ENCODE measurements at regions not wholly inside any gene's neighbourhood (a gene's known extent, or its start where the extent isn't known, plus 50 kb on each side); places are given as distances from the start of the nearest gene placed in this dataset.
"Not testable (repeated sequence)": the region's sequence is repeated elsewhere in the genome, so short reads cannot be mapped to it uniquely, and the experiment has no call there.

DNA sequence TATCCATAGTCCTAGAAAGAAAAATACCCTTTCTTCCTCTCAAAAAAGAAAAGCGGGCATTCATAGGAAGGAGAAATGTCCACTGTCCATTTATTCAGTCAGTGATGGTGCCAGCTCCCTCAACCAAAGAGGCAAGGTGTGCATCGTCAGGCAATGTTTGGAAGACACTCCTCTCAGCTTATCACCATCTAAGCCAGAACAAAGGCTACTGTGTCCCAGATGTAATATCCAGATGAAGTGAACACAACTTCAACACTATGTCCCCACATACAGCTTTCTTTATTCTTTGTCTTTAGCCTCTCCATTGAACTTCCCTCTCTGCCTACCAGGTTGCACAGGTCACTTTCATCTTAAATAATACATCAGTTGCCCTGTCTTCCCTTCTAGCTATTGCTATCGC lies 131.4 kb upstream of the RNF32 start:
- TF ChIP-seq POLR2AphosphoS5 (IDR thresholded peaks at IDR 0.05; ENCODE audit: low read depth, low read length) (no peak), POLR2A (IDR thresholded peaks at IDR 0.05; ENCODE audit: low read depth, low read length) (no peak), TAF1 (IDR thresholded peaks at IDR 0.05; ENCODE audit: borderline replicate concordance, low read depth, low read length) (no peak)
- DNase-seq (ENCODE audit: insufficient read length) (no peak), FAIRE-seq (no peak)

DNA sequence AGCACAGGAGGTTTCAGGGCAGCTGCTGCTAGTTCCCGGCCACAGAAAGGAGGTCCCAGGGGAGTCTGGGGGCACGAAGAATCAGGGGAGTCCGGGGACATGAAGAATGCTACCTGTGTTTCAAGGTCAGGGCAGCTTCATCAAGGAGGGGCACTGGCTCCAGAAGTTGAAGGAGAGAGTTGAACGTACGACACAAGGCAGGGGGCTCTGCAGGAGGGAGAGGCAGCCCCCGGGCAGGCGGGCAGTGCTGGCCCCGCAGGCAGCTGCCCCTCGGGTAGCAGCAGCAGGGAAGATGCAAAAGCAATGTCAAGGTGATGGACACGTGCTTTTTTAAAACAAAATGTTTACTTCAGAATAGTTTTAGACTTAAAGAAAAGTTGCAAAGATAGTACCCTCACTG lies 134.7 kb upstream of the RNF32 start:
- DNase-seq (ENCODE audit: insufficient read length) (no peak), FAIRE-seq (no peak)
- TF ChIP-seq POLR2AphosphoS5 (IDR thresholded peaks at IDR 0.05; ENCODE audit: low read depth, low read length) (no peak), TAF1 (IDR thresholded peaks at IDR 0.05; ENCODE audit: borderline replicate concordance, low read depth, low read length) (no peak), POLR2A (IDR thresholded peaks at IDR 0.05; ENCODE audit: low read depth, low read length) (no peak)

DNA sequence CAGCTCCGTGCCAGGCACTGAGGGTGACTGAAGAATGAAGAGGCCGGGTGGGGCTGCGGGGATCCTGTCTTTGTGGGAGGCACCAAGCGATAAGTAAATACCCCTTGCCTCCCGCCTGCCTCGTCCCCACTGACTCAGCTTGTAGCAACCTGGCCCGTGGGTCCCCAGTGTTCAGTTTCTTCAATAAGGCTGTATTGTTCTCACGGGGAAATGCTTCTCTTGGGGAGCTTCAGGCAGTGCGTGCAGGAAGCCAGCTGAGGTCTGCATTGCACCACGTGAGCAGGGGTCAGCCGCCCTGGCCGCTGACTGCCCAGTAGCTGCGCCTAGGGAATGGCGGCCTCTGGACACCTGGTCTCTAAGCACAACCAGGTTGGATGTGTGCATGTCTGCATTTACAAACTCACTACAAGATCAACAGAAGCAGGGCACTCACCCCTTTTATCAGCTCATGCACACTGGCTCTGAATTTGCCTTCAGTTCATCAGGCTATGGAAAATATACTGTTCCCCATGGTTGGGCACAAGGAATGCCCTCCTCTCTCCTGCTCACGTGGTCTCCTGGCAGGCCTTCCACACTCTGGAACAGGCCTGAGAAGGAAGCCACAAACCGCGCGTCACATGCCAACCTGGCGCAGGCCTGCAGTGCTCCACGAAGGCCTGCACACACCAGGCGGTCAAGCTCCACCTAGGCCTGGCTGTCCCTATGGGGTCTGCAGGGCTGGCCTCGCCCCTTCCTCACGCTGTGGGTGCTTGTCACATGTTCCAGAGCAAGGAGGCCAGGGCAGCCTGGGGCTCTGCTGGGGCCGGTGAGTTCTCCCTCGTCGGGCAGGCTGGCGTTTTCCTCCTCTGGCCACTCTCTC lies 135.7 kb upstream of the RNF32 start:
- FAIRE-seq (no peak), DNase-seq (ENCODE audit: insufficient read length) (no peak)

DNA sequence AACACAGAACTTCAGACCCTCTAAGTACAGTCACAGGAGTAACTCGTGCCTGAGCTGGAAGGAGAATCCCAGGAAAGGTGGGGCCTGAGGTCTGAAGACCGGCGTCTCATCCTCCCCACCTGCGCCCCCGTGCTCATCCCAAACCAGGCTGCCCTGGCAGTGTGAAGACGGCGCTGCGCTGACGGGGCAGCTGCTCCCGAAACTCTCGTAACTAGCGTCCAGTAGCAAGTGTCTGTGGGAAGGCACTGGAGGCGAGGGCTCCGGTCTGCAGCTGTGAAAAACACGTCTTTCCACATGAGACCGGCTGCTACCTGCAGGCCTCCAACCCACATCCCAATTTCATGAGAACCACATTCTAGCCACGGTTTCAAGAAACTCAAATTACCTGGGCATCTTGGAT lies 136.6 kb upstream of the RNF32 start:
- DNase-seq (ENCODE audit: insufficient read length) = no peak
- TF ChIP-seq TAF1 (IDR thresholded peaks at IDR 0.05; ENCODE audit: borderline replicate concordance, low read depth, low read length) (no peak), POLR2A (IDR thresholded peaks at IDR 0.05; ENCODE audit: low read depth, low read length) (no peak), POLR2AphosphoS5 (IDR thresholded peaks at IDR 0.05; ENCODE audit: low read depth, low read length) (no peak)
- FAIRE-seq = no peak

More for the DNA sequence above, 135.7 kb upstream of the RNF32 start:
- TF ChIP-seq TAF1 (IDR thresholded peaks at IDR 0.05; ENCODE audit: borderline replicate concordance, low read depth, low read length) = no peak
- no peak for TF ChIP-seq POLR2A (IDR thresholded peaks at IDR 0.05; ENCODE audit: low read depth, low read length)
- TF ChIP-seq POLR2AphosphoS5 (IDR thresholded peaks at IDR 0.05; ENCODE audit: low read depth, low read length) = no peak

DNA sequence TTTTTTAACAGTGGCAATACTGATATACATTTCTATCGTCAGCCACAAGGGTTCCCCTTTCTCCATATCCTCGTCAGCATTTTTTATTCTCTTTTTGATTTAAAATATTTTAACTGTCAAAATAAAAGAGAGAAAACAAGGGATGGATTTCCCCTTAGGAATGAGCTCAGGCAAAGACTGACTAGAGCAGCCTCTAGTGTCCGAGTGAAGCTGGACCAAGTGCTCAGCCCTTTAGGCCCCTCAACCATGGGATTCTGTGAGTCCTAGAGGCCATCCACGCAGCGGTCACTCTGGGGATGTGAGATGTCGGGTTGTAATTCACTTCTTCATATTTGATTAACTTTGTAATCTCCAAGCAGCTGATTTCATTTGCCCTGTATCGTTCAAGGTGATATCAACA lies 137.4 kb upstream of the RNF32 start:
- FAIRE-seq (no peak), DNase-seq (ENCODE audit: insufficient read length) (no peak)
- TF ChIP-seq TAF1 (IDR thresholded peaks at IDR 0.05; ENCODE audit: borderline replicate concordance, low read depth, low read length) (no peak), POLR2A (IDR thresholded peaks at IDR 0.05; ENCODE audit: low read depth, low read length) (no peak), POLR2AphosphoS5 (IDR thresholded peaks at IDR 0.05; ENCODE audit: low read depth, low read length) (no peak)

DNA sequence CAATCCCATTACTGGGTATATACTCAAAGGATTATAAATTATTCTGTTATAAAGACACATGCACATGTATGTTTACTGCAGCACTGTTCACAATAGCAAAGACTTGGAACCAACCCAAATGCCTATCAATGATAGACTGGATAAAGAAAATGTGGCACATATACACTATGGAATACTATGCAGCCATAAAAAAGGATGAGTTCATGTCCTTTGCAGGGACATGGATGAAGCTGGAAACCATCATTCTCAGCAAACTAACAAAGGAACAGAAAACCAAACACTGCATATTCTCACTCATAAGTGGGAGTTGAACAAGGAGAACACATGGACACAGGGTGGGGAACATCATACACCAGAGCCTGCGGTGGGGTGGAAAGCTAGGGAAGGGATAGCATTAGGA lies 138.8 kb upstream of the RNF32 start:
- not testable (repeated sequence) for FAIRE-seq; DNase-seq (ENCODE audit: insufficient read length)

DNA sequence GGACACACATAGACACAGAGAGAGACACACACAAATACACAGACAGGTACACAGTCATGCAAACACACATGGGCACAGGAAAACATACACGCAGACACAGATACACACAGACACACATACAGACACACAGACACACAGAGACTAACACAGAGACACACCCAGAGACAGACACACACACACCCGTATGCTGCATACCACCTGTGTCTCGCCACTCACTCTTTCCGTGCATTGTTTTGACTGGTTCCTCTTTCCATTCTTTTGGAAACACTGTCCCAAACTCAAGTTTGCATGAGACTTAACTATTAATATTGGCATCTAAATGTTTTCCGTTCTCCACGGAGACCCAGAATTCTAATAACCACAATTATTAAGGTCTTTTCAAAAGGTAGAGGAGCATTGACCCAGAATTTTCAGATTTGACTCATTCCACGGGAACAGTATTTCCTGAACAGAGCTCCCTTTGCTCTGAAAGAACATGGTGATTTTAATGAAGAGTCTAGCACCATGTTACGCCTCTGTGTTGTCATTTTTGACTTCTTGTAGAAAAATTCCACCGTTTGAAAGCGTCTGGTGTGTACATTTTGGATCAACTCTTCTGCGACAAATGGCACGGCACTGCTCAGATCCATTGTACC lies 141.2 kb upstream of the RNF32 start:
- no peak for TF ChIP-seq POLR2AphosphoS5 (IDR thresholded peaks at IDR 0.05; ENCODE audit: low read depth, low read length)
- TF ChIP-seq POLR2A (IDR thresholded peaks at IDR 0.05; ENCODE audit: low read depth, low read length) = no peak
- no peak for TF ChIP-seq TAF1 (IDR thresholded peaks at IDR 0.05; ENCODE audit: borderline replicate concordance, low read depth, low read length)
- no peak for FAIRE-seq
- no peak for DNase-seq (ENCODE audit: insufficient read length)

DNA sequence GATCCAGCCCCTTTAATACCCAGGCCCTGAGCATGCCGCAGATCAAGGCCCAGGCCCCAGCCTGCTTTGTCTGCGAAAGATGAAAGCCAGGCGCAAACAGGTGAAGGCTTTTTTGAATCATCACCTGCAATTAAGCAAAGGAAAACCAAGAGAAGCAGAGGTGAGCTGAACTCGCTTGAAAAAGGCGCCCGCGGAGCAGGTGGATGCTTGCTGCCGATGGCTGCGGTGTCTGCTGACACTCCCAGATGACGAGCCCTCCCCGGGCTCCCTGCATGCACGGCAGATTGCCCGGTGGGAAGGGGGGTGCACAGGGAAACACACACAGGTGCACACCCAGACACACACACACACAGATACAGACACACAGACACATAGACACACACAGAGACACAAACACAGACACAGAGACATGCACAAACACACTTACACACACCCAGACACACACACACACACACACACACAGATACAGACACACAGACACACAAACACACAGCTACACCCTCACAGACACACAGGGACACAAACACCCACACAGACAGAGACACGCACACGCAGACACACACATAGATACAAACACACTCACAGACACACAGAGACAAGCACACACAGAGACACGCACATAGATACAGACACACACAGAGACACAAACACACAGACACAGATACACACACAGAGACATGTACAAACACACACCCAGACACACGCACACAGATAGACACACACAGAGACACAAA lies 142.6 kb upstream of the RNF32 start:
- DNase-seq (ENCODE audit: insufficient read length) (no peak), FAIRE-seq (no peak)
- TF ChIP-seq POLR2AphosphoS5 (IDR thresholded peaks at IDR 0.05; ENCODE audit: low read depth, low read length) (no peak), TAF1 (IDR thresholded peaks at IDR 0.05; ENCODE audit: borderline replicate concordance, low read depth, low read length) (no peak), POLR2A (IDR thresholded peaks at IDR 0.05; ENCODE audit: low read depth, low read length) (no peak)

DNA sequence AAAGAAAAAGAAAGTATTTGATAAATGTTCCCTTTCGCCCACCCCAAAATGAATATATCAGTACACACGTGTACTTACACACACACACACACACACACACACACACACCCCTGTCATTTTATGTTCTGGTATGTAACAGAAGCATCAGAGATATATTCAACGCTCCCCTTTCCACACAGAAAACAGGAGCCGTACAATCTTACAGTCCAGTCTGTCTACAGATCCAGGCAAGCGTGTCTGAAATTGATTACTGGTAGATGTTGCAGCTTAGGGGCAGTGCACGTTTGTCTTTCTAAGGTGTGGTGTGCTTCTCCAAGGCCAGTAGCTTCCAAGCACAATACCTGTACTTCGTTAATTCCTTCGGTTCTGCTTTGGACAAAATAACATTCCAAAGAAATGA lies 143.7 kb upstream of the RNF32 start:
- TF ChIP-seq POLR2AphosphoS5 (IDR thresholded peaks at IDR 0.05; ENCODE audit: low read depth, low read length) = no peak
- TF ChIP-seq POLR2A (IDR thresholded peaks at IDR 0.05; ENCODE audit: low read depth, low read length) = no peak
- TF ChIP-seq TAF1 (IDR thresholded peaks at IDR 0.05; ENCODE audit: borderline replicate concordance, low read depth, low read length) = no peak
- DNase-seq (ENCODE audit: insufficient read length) (no peak), FAIRE-seq (no peak)

DNA sequence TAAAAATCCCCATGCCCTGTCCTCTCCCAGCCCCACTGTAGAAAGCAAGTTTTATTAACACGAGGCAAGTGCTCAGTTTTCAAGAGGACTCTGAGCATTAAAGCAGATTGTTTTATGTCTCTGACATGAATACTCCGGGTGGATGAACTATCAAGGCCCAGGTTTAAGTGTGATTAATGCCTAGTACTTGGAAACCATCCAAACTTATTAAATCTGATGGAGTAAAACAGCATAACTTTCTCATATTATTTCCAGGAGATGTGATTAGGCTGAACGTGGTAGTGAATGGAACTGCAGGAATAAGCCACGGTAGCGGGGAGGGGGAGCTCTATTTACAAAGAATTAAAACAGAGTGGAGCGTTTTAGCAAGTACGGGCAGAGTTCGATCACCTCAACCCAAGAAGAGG lies 144.2 kb upstream of the RNF32 start:
- DNase-seq (ENCODE audit: insufficient read length) (no peak), FAIRE-seq (no peak)
- TF ChIP-seq POLR2A (IDR thresholded peaks at IDR 0.05; ENCODE audit: low read depth, low read length) = no peak
- no peak for TF ChIP-seq POLR2AphosphoS5 (IDR thresholded peaks at IDR 0.05; ENCODE audit: low read depth, low read length)
- no peak for TF ChIP-seq TAF1 (IDR thresholded peaks at IDR 0.05; ENCODE audit: borderline replicate concordance, low read depth, low read length)

DNA sequence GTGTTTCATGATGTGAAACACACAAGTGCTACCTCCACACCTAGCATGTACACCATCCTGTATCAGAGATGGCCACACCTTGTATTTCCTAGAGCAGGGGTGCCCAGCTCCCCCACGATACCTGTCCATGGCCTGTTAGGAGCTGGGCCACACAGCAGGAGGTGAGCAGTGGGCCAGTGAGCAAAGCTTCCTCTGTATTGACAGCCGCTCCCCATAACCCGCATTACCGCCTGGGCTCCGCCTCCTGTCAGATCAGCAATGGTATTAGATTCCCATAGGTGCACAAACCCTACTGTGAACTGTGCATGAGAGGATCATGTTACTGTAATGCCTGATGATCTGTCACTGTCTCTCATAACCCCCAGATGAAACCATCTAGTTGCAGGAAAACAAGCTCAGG lies 145.6 kb upstream of the RNF32 start:
- DNase-seq (ENCODE audit: insufficient read length) = no peak
- FAIRE-seq = no peak

DNA sequence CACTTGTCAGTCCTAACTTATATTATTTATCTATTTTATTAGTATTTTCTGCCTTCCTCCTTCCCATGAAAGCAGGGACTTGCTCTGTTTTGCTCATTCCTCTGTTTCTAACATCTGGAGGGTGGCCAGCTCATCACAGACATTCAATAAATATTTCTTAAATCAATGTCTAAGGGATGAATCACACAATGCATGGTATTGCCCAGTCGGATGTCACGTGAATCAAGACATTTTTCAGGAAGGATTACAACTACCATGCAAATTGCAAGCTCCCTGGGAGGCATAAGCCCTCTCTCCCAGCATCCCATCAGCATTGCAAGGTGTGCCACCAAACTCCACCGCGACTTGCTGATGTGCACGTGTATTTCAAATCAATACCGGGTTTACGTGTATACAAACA lies 146.6 kb upstream of the RNF32 start:
- TF ChIP-seq TAF1 (IDR thresholded peaks at IDR 0.05; ENCODE audit: borderline replicate concordance, low read depth, low read length) = no peak
- TF ChIP-seq POLR2AphosphoS5 (IDR thresholded peaks at IDR 0.05; ENCODE audit: low read depth, low read length) = no peak
- no peak for TF ChIP-seq POLR2A (IDR thresholded peaks at IDR 0.05; ENCODE audit: low read depth, low read length)
- no peak for FAIRE-seq
- no peak for DNase-seq (ENCODE audit: insufficient read length)

More for the DNA sequence above, 145.6 kb upstream of the RNF32 start:
- TF ChIP-seq TAF1 (IDR thresholded peaks at IDR 0.05; ENCODE audit: borderline replicate concordance, low read depth, low read length) = no peak

Data from GM12892 (cell line).